ENCODE measurements at regions not wholly inside any gene's neighbourhood (a gene's known extent, or its start where the extent isn't known, plus 50 kb on each side); places are given as distances from the start of the nearest gene placed in this dataset.

DNA sequence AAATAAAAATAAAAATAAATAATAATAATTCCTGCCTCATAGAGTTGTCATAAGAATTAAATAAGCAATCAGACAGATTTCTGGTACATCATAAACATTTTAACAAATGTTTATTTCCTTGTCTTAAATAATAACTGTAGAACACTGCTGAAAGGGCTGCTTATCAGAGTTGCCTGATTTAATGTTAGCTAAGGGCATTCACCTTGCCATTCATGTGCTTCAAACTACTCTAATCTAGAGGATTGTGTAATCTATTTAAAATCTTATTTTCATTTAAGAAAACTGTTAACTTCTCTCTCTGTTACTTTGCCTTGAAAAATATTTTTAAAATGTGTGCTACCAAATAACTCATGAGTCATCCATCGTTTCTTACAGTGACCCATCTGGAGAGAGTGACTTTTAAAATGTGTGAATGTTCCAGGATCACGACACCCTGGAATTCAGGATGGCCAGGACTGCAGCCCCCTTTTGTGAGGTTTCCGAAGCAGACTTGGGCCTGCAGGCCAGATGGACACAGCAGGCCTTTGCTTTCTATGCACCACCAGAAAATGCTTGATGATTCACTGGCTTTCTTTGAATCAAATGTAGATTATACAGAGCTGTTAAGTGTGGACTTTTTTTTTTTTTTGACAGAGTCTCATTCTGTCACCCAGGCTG is 109.1 kb upstream of the TNS3 start:
- no peak for TF ChIP-seq ZFX (IDR thresholded peaks at IDR 0.05)
- TF ChIP-seq CTCF (conservative IDR thresholded peaks at IDR 0.05), result no peak
- H3K27ac ChIP-seq, result no peak overlapping the region

DNA sequence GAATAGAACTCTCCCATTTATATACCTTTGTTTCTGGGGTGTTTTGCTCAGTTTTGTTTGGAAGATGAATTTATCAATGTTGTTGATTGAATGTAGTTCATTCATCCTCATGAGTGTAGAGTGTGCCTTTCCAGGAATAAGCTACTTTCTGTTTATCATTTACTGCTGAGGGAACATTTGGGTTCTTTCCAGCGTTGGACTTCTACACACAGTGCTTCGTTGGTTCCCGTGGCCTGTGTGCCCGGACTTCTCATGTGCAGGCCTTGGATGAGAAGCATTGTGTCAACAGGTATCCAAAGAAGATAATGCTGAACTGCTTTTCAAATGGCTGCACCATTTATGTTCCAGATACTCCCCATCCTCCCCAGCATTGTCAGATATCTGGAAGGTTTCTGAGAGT is 107.6 kb upstream of the TNS3 start:
- no peak for TF ChIP-seq CTCF (conservative IDR thresholded peaks at IDR 0.05)

DNA sequence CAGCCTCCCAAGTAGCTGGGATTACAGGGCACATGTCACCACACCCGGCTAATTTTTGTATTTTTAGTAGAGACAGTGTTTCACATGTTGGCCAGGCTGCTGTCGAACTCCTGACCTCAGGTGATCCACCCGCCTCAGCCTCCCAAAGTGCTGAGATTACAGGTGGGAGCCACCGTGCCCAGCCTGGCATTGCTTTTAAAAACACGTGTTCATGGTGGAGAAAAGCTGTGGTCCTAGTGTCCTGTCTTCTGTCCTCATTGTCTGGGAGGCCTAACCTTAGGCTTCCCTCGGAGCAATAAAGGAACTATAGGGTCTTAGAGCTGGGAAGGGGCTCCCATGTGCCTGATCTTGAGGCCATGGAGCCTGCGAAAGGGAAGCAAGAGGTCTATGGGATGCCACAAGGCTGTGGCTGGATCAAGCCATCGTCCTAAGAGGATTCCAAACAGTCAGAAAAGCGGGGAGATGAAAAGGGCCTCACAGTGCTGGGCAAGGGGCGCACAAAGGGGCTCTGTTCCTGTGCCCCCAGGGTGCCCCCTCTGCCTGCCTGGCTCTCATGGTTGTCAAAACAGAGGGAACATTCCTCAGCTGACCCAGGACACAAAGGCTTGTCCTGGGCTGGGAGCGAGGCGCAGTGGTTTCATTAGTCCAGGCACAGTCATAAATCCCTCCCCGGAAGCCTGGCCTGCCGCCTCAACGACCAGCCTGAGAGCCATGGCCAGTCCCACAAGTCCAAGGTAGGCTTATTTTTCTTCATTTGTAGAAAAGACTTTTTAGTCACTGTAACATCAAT is 106.6 kb upstream of the TNS3 start:
- no peak overlapping the region for H3K27ac ChIP-seq

More for the DNA sequence above, 107.6 kb upstream of the TNS3 start:
- H3K27ac ChIP-seq, result no peak overlapping the region

GRCh38 chr7:47685712-47686376 is 103.9 kb upstream of the TNS3 start:
- H3K27ac ChIP-seq, result no peak overlapping the region
- TF ChIP-seq ZFX (IDR thresholded peaks at IDR 0.05), result no peak
- no peak for TF ChIP-seq CTCF (conservative IDR thresholded peaks at IDR 0.05)

More for the DNA sequence above, 106.6 kb upstream of the TNS3 start:
- no peak for TF ChIP-seq ZFX (IDR thresholded peaks at IDR 0.05)
- TF ChIP-seq CTCF (conservative IDR thresholded peaks at IDR 0.05), result no peak

- H3K27ac ChIP-seq, result no peak overlapping the region
- no peak for TF ChIP-seq ZFX (IDR thresholded peaks at IDR 0.05)
These were observed 103.2 kb upstream of the TNS3 start for GRCh38 chr7:47685151-47685550.

GRCh38 chr7:47684728-47685127 is 102.8 kb upstream of the TNS3 start:
- no peak for TF ChIP-seq ZFX (IDR thresholded peaks at IDR 0.05)
- TF ChIP-seq CTCF (conservative IDR thresholded peaks at IDR 0.05), result no peak
- H3K27ac ChIP-seq, result no peak overlapping the region

DNA sequence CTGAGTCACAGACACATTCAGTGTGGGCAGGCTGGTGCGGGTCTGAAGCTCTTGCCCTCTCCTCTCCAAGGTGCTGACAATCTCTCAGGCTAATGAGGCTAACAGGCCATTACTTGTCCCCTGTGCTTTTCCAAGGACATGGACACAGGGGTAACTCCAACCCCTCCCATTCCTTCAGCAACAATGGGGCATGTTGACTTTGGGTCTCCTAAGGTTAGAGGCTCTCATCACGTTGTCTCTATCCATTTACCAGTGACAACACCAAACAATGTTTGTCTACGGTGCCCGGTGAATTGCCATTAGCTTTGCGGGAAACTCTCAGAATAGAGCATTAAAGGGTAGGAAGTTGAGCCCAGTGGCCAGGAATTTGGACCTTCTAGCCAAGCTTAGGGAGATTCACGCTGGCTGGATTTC is 101.6 kb upstream of the TNS3 start:
- TF ChIP-seq CTCF (conservative IDR thresholded peaks at IDR 0.05) (no peak), ZFX (IDR thresholded peaks at IDR 0.05) (no peak)
- H3K27ac ChIP-seq, result no peak overlapping the region

Measured in C4-2B (cell line).